BE2C (cell line): ENCODE measurements at regions not wholly inside any gene's neighbourhood (a gene's known extent, or its start where the extent isn't known, plus 50 kb on each side); places are given as distances from the start of the nearest gene placed in this dataset.

Experiments used
- DNase-seq: peaks from one replicate; pipeline ENCODE4 v3.0.0-alpha.2; 2020
- H3K27me3 ChIP-seq: fragments of 250-450 bp; sonication (Bioruptor Pico); 2 replicates; pipeline ENCODE4 v1.5.1; 2020; ENCODE audit warnings: mild to moderate bottlenecking
- H3K36me3 ChIP-seq: fragments of 250-450 bp; sonication (Bioruptor Pico); 2 replicates; pipeline ENCODE4 v1.5.1; 2020; ENCODE audit warnings: mild to moderate bottlenecking
- H3K4me1 ChIP-seq: fragments of 250-450 bp; sonication (Bioruptor Pico); 2 replicates; pipeline ENCODE4 v1.5.1; 2020
- H3K4me3 ChIP-seq: 2 replicates; pipeline ENCODE4 v1.5.1; 2011; ENCODE audit warnings: low read depth, low read length
- H3K9me3 ChIP-seq: fragments of 250-450 bp; sonication (Bioruptor Pico); 2 replicates; pipeline ENCODE4 v1.5.1; 2020
- TF ChIP-seq, protein P1 (sequence below): IDR thresholded peaks from 2 replicates; pipeline ENCODE4 v1.5.1; 2012; ENCODE audit warnings: mild to moderate bottlenecking, low read depth, low read length

DNA sequence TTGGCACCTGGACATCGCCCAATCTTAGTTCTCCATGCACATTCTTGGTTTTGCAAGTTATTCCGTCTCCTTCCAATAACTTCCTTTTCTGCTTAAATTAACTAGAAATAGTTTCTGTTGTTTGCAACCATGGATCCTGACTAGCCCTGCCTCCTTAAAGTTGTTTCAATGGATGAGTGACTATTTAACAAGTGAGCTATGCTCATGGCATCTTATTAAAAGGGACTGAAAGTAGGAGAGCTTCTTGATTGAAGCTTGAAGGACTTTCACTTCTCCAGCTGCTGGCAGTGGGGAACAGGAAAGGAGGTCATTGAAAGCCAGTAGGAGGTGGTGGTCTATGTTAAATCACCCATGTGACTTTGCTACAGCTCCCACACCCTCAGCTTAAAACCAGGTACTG, 466.8 kb downstream of the ARHGEF28 start:
- no peak for DNase-seq
- no peaks in the 10 kb centered on the region for H3K9me3 ChIP-seq
- H3K27me3 ChIP-seq: no peaks in the 10 kb centered on the region
- no peak overlapping the region for H3K4me3 ChIP-seq
- TF ChIP-seq, protein P1, sequence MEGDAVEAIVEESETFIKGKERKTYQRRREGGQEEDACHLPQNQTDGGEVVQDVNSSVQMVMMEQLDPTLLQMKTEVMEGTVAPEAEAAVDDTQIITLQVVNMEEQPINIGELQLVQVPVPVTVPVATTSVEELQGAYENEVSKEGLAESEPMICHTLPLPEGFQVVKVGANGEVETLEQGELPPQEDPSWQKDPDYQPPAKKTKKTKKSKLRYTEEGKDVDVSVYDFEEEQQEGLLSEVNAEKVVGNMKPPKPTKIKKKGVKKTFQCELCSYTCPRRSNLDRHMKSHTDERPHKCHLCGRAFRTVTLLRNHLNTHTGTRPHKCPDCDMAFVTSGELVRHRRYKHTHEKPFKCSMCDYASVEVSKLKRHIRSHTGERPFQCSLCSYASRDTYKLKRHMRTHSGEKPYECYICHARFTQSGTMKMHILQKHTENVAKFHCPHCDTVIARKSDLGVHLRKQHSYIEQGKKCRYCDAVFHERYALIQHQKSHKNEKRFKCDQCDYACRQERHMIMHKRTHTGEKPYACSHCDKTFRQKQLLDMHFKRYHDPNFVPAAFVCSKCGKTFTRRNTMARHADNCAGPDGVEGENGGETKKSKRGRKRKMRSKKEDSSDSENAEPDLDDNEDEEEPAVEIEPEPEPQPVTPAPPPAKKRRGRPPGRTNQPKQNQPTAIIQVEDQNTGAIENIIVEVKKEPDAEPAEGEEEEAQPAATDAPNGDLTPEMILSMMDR: no peak
- H3K4me1 ChIP-seq: peaks cover 6% of the 10 kb centered on the region; the same call in 1 of the 2 replicates
- H3K36me3 ChIP-seq: no peaks in the 10 kb centered on the region

DNA sequence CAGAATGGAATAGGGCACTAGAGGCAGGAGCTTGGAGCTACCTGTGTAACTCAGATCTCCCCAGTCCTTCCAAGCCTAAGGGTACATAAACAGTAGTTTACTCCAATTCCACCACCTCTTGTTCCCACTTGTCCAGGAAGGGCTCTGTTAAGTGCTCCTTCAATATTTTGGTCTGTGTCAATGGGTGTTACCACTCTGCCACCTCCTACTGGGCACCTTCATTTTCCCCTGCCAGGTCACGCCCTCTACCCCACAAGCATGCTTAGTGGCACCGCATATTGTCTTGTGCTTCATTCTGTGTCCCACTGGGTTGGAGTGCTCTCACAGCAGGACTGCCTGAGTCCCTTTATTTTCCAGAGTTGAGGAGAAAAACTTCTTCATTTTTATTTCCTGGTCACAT, 459.8 kb downstream of the ARHGEF28 start:
- H3K4me3 ChIP-seq: no peak overlapping the region
- TF ChIP-seq, protein P1: no peak

DNA sequence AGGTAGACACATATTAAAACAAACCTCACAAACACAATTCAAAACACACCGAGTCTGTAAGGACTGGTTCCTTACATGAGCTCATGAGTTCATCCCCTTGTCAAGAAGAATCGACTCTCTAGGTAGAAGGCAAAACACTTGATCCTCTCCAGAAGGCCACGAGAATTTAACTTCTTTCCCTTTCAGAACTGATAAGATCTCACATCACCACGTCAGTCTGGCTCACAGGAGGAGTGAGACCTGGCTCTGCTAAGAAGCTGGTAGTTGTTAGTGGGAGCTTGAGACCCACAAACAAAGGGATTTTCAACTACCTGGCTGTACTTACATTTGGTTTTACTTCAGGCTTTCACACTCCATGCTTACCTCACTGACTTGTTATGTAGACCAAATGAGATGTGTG, 459.2 kb downstream of the ARHGEF28 start:
- peaks cover 5% of the 10 kb centered on the region; the same call in 1 of the 2 replicates for H3K4me1 ChIP-seq
- no peak for DNase-seq
- no peaks in the 10 kb centered on the region; the same call in 1 of the 2 replicates for H3K27me3 ChIP-seq

More for the DNA sequence above, 459.8 kb downstream of the ARHGEF28 start:
- Histone ChIP-seq H3K4me1 (peaks cover 5% of the 10 kb centered on the region; the same call in 1 of the 2 replicates), H3K9me3 (no peaks in the 10 kb centered on the region), H3K27me3 (no peaks in the 10 kb centered on the region; the same call in 1 of the 2 replicates), H3K36me3 (no peaks in the 10 kb centered on the region)
- DNase-seq: no peak

DNA sequence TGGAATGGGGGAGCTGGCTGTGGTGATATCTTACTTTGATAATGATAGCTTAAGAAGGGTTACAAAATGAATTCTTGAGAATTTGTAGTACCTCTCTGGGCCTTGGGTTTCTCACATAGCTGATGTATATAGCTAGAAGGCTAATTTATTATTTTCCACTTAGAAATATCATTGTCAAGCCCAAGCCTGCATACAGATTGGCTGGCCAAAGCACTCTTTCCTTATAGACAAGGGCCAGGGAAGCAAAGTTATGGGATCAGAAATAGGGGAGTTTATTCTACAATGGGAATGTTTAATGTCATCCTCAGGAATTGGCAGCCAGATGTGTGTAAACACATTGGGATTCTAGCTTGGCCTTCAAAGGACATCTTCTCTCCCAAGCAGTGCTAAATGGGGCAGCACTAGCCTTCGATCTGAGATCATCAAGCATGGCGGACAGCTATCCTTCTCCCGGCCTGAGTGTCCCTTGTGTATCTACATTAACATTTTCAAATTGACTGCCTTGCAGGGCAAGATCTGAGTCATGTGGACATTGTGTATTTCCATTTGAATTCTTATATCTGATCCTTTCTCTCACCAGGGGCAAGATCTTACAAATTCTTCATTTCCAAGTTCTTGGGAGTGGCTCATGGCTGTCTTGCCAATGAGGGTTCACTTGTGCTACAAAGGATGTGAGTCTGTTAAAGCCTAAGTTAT, 457.2 kb downstream of the ARHGEF28 start:
- Histone ChIP-seq H3K9me3 (no peaks in the 10 kb centered on the region), H3K27me3 (no peaks in the 10 kb centered on the region; the same call in 1 of the 2 replicates), H3K4me1 (peaks cover 5% of the 10 kb centered on the region; the same call in 1 of the 2 replicates), H3K4me3 (no peak overlapping the region), H3K36me3 (no peaks in the 10 kb centered on the region)
- no peak for DNase-seq
- TF ChIP-seq, protein P1: no peak

More for the DNA sequence above, 459.2 kb downstream of the ARHGEF28 start:
- Histone ChIP-seq H3K36me3 (no peaks in the 10 kb centered on the region), H3K9me3 (no peaks in the 10 kb centered on the region), H3K4me3 (no peak overlapping the region)
- TF ChIP-seq, protein P1: no peak

DNA sequence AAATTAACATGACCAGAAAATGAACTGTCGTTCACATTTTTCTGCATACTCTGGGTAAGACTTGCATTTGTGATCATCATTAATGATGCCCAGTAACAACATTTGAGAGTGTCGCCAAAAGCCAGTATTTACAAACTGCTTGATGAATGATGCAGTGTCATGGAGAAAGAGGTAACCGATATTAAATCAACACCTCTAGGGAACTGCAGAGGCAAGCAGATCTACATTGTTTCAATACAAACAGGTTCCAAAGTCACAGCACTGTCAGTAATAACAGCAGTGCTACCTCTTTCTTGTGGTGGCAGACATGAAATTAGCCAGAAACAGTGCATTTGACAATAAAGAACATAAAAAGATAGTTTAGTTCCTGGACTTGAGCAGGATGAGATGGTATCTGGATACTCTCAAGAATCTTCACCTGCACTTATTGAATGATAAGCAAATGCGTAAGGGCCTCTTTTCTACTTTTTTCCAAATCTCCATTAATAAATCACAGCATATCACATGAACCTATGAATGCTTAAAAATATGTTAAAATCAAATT, 456.6 kb downstream of the ARHGEF28 start:
- no peak for DNase-seq
- Histone ChIP-seq H3K4me3 (no peak overlapping the region), H3K36me3 (no peaks in the 10 kb centered on the region), H3K27me3 (no peaks in the 10 kb centered on the region; the same call in 1 of the 2 replicates), H3K4me1 (peaks cover 5% of the 10 kb centered on the region; the same call in 1 of the 2 replicates), H3K9me3 (no peaks in the 10 kb centered on the region)
- TF ChIP-seq, protein P1: no peak

DNA sequence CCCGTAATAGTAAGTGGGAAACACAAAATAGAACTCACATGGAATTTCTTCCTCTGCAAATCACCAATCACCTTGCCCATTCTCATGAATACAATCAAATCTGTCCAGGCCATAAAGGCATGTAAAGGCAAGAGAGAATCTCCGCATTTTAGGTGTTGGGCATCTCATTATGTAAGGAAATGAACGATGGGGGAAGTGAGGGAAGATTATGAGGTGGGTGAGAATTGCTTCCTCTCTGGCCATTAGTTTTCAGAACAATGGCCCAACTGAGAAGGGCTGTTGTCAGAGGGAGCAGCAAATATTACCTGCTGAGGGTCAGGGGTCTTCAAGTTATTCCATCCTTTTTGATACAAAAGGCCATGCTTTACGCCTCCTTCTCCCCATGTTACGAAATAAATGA, 455.1 kb downstream of the ARHGEF28 start:
- TF ChIP-seq, protein P1: no peak
- no peak overlapping the region for H3K4me3 ChIP-seq
- no peaks in the 10 kb centered on the region for H3K36me3 ChIP-seq
- peaks cover 5% of the 10 kb centered on the region; the same call in 1 of the 2 replicates for H3K4me1 ChIP-seq
- no peak for DNase-seq
- H3K9me3 ChIP-seq: no peaks in the 10 kb centered on the region
- no peaks in the 10 kb centered on the region; the same call in 1 of the 2 replicates for H3K27me3 ChIP-seq
